Limb (tissue), 2 donors: ENCODE measurements at regions not wholly inside any gene's neighbourhood (a gene's known extent, or its start where the extent isn't known, plus 50 kb on each side); places are given as distances from the start of the nearest gene placed in this dataset.
"Not testable (repeated sequence)": the region's sequence is repeated elsewhere in the genome, so short reads cannot be mapped to it uniquely, and the experiment has no call there.

Experiments
- DNase-seq, 2 donors: peaks; one replicate each; pipeline ENCODE4 v3.0.0-alpha.2; 2016; ENCODE audit errors: extremely low spot score in 2 of 2

- DNase-seq, result no peak
Observed at GRCh38 chr21:27045281-27045985, 78.5 kb upstream of the ADAMTS5 start.

- no peak for DNase-seq
Observed at GRCh38 chr21:27043377-27043776, 76.5 kb upstream of the ADAMTS5 start.

- no peak for DNase-seq
Observed at GRCh38 chr21:27040738-27041469, 74.0 kb upstream of the ADAMTS5 start.

GRCh38 chr21:27036736-27037301, 69.9 kb upstream of the ADAMTS5 start:
- no peak for DNase-seq

- DNase-seq, result no peak
Observed at GRCh38 chr21:27035791-27036190, 68.9 kb upstream of the ADAMTS5 start.

GRCh38 chr21:27034796-27035195, 67.9 kb upstream of the ADAMTS5 start:
- DNase-seq, result no peak

GRCh38 chr21:27033471-27033870, 66.6 kb upstream of the ADAMTS5 start:
- no peak for DNase-seq

- DNase-seq, result no peak
Observed at GRCh38 chr21:27026501-27026900, 59.6 kb upstream of the ADAMTS5 start.

- not testable (repeated sequence) for DNase-seq
Observed at GRCh38 chr21:27025708-27026107, 58.8 kb upstream of the ADAMTS5 start.

- DNase-seq, result no peak
Observed at GRCh38 chr21:27024971-27025370, 58.1 kb upstream of the ADAMTS5 start.

- peak in 1 of 2 donors; percentile 51 for DNase-seq
Observed at GRCh38 chr21:27024301-27024700, 57.4 kb upstream of the ADAMTS5 start.

- DNase-seq, result no peak
Observed at GRCh38 chr21:27023186-27023585, 56.3 kb upstream of the ADAMTS5 start.

GRCh38 chr21:27021801-27022200, 54.9 kb upstream of the ADAMTS5 start:
- no peak for DNase-seq

GRCh38 chr21:27021046-27021445, 54.2 kb upstream of the ADAMTS5 start:
- DNase-seq, result no peak

- no peak for DNase-seq
Observed at GRCh38 chr21:27017246-27017645, 50.4 kb upstream of the ADAMTS5 start.
